ENCODE measurements at regions not wholly inside any gene's neighbourhood (a gene's known extent, or its start where the extent isn't known, plus 50 kb on each side); places are given as distances from the start of the nearest gene placed in this dataset.

- TF ChIP-seq EP300 (IDR thresholded peaks at IDR 0.05) (no peak), POLR2A (IDR thresholded peaks at IDR 0.05) (no peak)
- TF ChIP-seq, protein P1, sequence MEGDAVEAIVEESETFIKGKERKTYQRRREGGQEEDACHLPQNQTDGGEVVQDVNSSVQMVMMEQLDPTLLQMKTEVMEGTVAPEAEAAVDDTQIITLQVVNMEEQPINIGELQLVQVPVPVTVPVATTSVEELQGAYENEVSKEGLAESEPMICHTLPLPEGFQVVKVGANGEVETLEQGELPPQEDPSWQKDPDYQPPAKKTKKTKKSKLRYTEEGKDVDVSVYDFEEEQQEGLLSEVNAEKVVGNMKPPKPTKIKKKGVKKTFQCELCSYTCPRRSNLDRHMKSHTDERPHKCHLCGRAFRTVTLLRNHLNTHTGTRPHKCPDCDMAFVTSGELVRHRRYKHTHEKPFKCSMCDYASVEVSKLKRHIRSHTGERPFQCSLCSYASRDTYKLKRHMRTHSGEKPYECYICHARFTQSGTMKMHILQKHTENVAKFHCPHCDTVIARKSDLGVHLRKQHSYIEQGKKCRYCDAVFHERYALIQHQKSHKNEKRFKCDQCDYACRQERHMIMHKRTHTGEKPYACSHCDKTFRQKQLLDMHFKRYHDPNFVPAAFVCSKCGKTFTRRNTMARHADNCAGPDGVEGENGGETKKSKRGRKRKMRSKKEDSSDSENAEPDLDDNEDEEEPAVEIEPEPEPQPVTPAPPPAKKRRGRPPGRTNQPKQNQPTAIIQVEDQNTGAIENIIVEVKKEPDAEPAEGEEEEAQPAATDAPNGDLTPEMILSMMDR (IDR thresholded peaks at IDR 0.05): no peak
Measured at GRCh38 chr18:55152801-55153200, 193.5 kb upstream of the CCDC68 start.
